ENCODE measurements at regions not wholly inside any gene's neighbourhood (a gene's known extent, or its start where the extent isn't known, plus 50 kb on each side); places are given as distances from the start of the nearest gene placed in this dataset.
"Not testable (repeated sequence)": the region's sequence is repeated elsewhere in the genome, so short reads cannot be mapped to it uniquely, and the experiment has no call there.

DNA sequence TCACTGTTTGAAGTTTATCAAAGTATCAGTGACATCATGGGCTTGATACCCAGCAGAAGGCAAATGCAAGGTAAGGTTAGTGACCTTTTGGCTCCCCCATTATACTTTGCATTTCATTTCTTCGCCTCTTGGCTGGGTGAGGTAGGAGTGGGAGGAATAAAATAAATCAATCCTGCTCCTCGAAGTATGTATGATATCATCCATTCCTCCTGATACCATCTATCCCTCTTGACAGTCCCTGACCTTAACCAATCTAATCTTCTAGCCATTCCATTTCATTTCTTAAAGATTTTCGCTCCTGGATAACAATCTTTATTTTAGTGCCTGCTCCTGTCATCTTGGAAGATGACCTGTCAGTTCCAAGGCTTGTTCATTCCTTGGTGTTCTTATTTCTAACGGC is 1083.3 kb downstream of the NXPH1 start:
- Histone ChIP-seq H3K4me3 (no peak overlapping the region), H3K36me3 (ENCODE audit: low read depth, missing control alignments) (no peaks in the 10 kb centered on the region), H3K27me3 (no peaks in the 10 kb centered on the region), H3K9me3 (no peaks in the 10 kb centered on the region), H3K27ac (no peak overlapping the region), H3K4me1 (no peaks in the 10 kb centered on the region)
- no peak for DNase-seq
- 48 to 63% methylated on average over 4 of the region's 4 CpGs for WGBS, 2 donors
- intact Hi-C loops (cut with DNase I; ENCODE audit: low total_unique reads) = no loop called here
- TF ChIP-seq, protein P1, sequence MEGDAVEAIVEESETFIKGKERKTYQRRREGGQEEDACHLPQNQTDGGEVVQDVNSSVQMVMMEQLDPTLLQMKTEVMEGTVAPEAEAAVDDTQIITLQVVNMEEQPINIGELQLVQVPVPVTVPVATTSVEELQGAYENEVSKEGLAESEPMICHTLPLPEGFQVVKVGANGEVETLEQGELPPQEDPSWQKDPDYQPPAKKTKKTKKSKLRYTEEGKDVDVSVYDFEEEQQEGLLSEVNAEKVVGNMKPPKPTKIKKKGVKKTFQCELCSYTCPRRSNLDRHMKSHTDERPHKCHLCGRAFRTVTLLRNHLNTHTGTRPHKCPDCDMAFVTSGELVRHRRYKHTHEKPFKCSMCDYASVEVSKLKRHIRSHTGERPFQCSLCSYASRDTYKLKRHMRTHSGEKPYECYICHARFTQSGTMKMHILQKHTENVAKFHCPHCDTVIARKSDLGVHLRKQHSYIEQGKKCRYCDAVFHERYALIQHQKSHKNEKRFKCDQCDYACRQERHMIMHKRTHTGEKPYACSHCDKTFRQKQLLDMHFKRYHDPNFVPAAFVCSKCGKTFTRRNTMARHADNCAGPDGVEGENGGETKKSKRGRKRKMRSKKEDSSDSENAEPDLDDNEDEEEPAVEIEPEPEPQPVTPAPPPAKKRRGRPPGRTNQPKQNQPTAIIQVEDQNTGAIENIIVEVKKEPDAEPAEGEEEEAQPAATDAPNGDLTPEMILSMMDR (IDR thresholded peaks at IDR 0.05) = no peak
- no peak for TF ChIP-seq POLR2A (IDR thresholded peaks at IDR 0.05)

DNA sequence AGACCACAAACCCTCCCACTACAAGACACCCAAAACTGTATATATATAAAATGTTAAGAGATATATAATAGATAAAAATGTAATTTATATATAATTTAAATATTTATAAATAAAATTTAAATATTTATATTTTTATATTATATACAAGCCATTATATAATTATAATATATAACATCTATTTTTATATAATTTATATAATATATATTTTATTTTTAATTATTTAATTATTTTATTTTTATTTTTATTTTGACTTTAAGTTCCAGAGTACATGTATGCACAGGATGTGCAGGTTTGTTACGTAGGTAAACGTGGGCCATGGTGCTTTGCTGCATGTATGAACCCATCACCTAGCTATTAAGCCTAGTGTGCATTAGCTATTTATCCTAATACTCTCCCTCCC is 1090.2 kb downstream of the NXPH1 start:
- Histone ChIP-seq H3K4me3 (no peak overlapping the region), H3K9me3 (no peaks in the 10 kb centered on the region), H3K4me1 (no peaks in the 10 kb centered on the region), H3K27me3 (no peaks in the 10 kb centered on the region), H3K36me3 (ENCODE audit: low read depth, missing control alignments) (no peaks in the 10 kb centered on the region), H3K27ac (no peak overlapping the region)
- DNase-seq = no peak
- no peak for TF ChIP-seq POLR2A (IDR thresholded peaks at IDR 0.05)
- TF ChIP-seq, protein P1 (IDR thresholded peaks at IDR 0.05) = no peak
- intact Hi-C loops (cut with DNase I; ENCODE audit: low total_unique reads) = no loop called here
- WGBS, 2 donors = 95% methylated on average over 2 of the region's 2 CpGs

DNA sequence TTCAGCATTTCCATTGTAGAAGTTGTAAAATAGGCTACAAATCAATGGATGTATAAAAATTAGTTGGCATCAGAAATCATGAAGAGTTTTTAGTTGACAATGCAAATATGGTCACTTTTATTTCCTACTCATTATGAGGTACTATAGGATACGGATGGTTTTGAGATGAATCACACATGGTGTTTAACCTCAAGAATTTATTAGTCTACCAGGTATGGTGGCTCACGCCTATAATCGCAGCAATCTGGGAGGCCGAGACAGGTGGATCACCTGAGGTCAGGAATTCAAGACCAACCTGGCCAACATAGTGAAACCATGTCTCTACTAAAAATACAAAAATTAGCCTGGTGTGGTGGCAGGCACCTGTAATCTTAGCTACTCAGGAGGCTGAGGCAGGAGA is 1119.0 kb downstream of the NXPH1 start:
- H3K4me3 ChIP-seq; DNase-seq; H3K36me3 ChIP-seq (ENCODE audit: low read depth, missing control alignments); H3K9me3 ChIP-seq; H3K27me3 ChIP-seq; H3K27ac ChIP-seq; intact Hi-C loops (cut with DNase I; ENCODE audit: low total_unique reads); H3K4me1 ChIP-seq: not testable (repeated sequence)
- WGBS, 2 donors = 87 to 92% methylated on average over 4 of the region's 4 CpGs

DNA sequence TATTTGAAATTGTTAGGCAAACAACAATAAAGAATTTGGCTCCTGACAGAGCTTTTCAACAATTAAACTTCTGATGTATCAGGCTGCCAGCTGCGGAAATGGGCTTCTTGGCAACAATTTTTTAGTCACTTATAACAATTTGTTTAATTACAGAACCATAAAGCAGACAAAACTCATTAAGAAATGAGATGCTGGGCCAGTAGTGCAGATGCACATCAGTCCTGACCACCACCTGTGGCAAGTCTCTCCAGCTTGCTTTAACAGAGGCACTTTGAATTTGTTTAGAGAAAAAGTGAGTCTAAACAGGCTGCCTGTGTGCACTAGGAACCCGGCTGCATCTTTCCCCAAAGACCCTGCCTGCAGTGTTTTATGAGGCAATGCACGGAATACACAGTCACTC is 1124.4 kb downstream of the NXPH1 start:
- H3K27ac ChIP-seq = no peak overlapping the region
- no peaks in the 10 kb centered on the region for H3K4me1 ChIP-seq
- H3K9me3 ChIP-seq = no peaks in the 10 kb centered on the region
- no peak for TF ChIP-seq POLR2A (IDR thresholded peaks at IDR 0.05)
- TF ChIP-seq, protein P1 (IDR thresholded peaks at IDR 0.05) = no peak
- DNase-seq = no peak
- 41 to 48% methylated on average over 3 of the region's 3 CpGs for WGBS, 2 donors
- no peaks in the 10 kb centered on the region for H3K27me3 ChIP-seq
- intact Hi-C loops (cut with DNase I; ENCODE audit: low total_unique reads) = no loop called here
- H3K36me3 ChIP-seq (ENCODE audit: low read depth, missing control alignments) = no peaks in the 10 kb centered on the region
- H3K4me3 ChIP-seq = no peak overlapping the region

DNA sequence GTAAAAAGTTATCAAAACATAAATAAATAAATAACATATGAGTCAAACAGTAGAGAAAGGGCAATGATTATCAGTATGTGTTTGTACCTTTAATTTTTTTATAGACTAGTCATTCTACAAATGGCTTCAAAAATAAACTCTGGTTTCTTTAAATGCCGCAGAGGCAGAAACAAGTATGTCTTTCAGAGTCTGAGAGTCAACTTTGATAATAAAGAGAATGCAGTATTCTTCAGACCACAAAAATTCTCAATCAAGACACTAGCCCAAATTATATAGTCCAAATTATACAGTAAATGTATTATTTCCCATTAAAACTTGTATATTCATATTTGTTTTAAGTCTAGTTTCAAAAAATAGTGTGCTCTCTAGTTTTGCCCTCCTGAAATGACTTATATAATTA is 1142.3 kb downstream of the NXPH1 start:
- H3K27ac ChIP-seq = no peak overlapping the region
- H3K9me3 ChIP-seq = no peaks in the 10 kb centered on the region
- DNase-seq = no peak
- no peaks in the 10 kb centered on the region for H3K4me1 ChIP-seq
- TF ChIP-seq POLR2A (IDR thresholded peaks at IDR 0.05) = no peak
- TF ChIP-seq, protein P1 (IDR thresholded peaks at IDR 0.05) = no peak
- intact Hi-C loops (cut with DNase I; ENCODE audit: low total_unique reads) = no loop called here
- H3K27me3 ChIP-seq = no peaks in the 10 kb centered on the region
- no peak overlapping the region for H3K4me3 ChIP-seq
- H3K36me3 ChIP-seq (ENCODE audit: low read depth, missing control alignments) = no peaks in the 10 kb centered on the region
- WGBS, 2 donors = 82 to 83% methylated on average over 1 of the region's 1 CpG

All from testis (tissue), 2 donors.